Esophagus muscularis mucosa (tissue), 2 donors: ENCODE measurements at regions not wholly inside any gene's neighbourhood (a gene's known extent, or its start where the extent isn't known, plus 50 kb on each side); places are given as distances from the start of the nearest gene placed in this dataset.

Experiments used
- POLR2A ChIP-seq: fragments of 450-650 bp; IDR thresholded peaks from one replicate; pipeline ENCODE4 v1.6.1; 2017; ENCODE audit warnings: antibody characterized with exemption, moderate library complexity, mild to moderate bottlenecking, low read depth
- POLR2AphosphoS5 ChIP-seq, 2 donors: sonication (generic); formaldehyde crosslinking; IDR thresholded peaks; one replicate each; pipeline ENCODE4 v1.6.1; 2017; ENCODE audit warnings: antibody characterized with exemption in 2 of 2

DNA sequence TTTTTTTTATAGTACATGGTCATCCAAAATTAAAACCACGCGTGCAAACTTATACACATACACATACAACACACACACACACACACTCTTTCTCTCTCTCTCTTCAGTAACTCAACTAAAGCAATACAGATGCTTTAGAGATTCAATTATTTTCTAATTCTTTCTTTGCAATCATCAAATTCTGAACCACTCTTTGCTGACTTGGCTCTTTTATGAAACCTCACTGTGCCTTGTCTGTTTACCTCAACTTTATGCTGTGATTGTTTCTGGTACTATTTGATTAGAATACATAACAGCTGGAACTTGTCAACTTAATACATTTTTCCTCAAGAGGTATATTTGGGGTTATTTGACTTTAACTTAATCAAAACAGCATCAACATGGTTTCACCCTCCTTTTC lies 1309.7 kb downstream of the ROBO2 start:
- TF ChIP-seq POLR2A (no peak), POLR2AphosphoS5 (IDR thresholded peaks at IDR 0.05) (no peak)
